ENCODE measurements at regions not wholly inside any gene's neighbourhood (a gene's known extent, or its start where the extent isn't known, plus 50 kb on each side); places are given as distances from the start of the nearest gene placed in this dataset.

DNA sequence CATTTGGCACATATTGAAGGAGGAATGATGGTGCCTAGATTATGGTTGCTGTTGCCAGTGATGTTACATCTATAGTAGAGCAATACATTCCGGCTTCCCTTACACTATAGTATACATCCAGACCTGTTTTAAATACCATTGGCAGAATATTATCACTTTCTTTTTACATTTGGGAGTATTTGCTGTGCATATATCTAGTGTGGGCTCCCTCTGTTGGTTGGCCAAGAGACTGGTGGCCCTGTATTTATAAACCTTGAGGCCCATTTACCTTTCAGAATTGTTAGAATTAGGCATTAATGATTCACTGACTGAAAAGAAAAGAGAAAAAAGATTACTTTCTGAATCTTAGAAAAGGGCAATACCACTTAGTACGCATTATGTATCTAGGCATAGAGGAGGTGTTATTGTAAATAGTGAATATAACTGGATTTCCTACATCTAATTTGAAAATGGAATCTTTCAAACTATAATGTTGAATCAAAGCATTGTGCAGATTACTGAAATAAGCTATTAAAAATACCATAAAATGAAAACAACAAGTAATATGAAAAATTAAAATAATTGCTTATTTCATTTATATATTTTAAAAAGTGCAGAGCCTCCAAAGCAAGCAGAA lies 628.8 kb upstream of the MAN1A1 start:
- Histone ChIP-seq H2BK20ac (ENCODE audit: low read length) (no peak overlapping the region), H3K56ac (replicated peaks; ENCODE audit: insufficient read length, low read depth, low read length) (no peak overlapping the region), H3K27ac (ENCODE audit: low read depth, low read length) (no peak overlapping the region), H3K18ac (ENCODE audit: extremely low read depth, low read length) (no peak overlapping the region), H3K4me3 (ENCODE audit: extremely low read depth in 1 of 4, insufficient read depth in 2 of 4, low read depth in 3 of 4, low read length in 4 of 4) (no peak overlapping the region), H3K79me1 (ENCODE audit: low read depth, low read length) (no peaks in the 10 kb centered on the region), H4K20me1 (replicated peaks in 1 of 2; ENCODE audit: control insufficient read depth in 1 of 2, insufficient read depth in 2 of 2, low read length in 2 of 2) (no peaks in the 10 kb centered on the region), H3K4ac (replicated peaks; ENCODE audit: insufficient read length, low read depth, low read length) (no peak overlapping the region), H3K4me2 (ENCODE audit: insufficient read depth in 1 of 2, low read depth in 2 of 2, low read length in 2 of 2) (no peak overlapping the region), H3K36me3 (ENCODE audit: control insufficient read depth in 2 of 4, insufficient read depth in 4 of 4, low read length in 3 of 4) (no peaks in the 10 kb centered on the region), H3K23ac (ENCODE audit: insufficient read length) (no peak overlapping the region), H3K4me1 (replicated peaks in 1 of 4; ENCODE audit: control insufficient read depth in 3 of 4, insufficient read depth in 4 of 4, low read length in 3 of 4) (no peaks in the 10 kb centered on the region), H2BK12ac (ENCODE audit: low read depth, low read length) (no peak overlapping the region), H3K14ac (ENCODE audit: insufficient read length) (no peak overlapping the region), H2BK120ac (replicated peaks; ENCODE audit: low read depth, low read length) (no peak overlapping the region), H4K5ac (ENCODE audit: insufficient read length, low read depth, low read length) (no peak overlapping the region), H2BK15ac (ENCODE audit: low read length) (no peak overlapping the region), H2AK5ac (ENCODE audit: low read depth, low read length) (no peak overlapping the region), H4K91ac (replicated peaks; ENCODE audit: insufficient read length, low read length) (no peak overlapping the region), H3K9ac (replicated peaks in 1 of 4; ENCODE audit: extremely low read depth in 1 of 4, low read depth in 3 of 4, low read length in 3 of 4) (no peak overlapping the region), H3K9me3 (ENCODE audit: insufficient read depth in 2 of 2, low read depth in 1 of 2, low read length in 1 of 2) (no peaks in the 10 kb centered on the region), H3K27me3 (replicated peaks in 1 of 4; ENCODE audit: control insufficient read depth in 3 of 4, extremely low read depth in 1 of 4, insufficient read depth in 3 of 4, low read length in 3 of 4) (no peaks in the 10 kb centered on the region), H3K23me2 (ENCODE audit: low read depth, low read length) (no peaks in the 10 kb centered on the region), H2AFZ (ENCODE audit: low read length) (no peak overlapping the region), H2BK5ac (ENCODE audit: low read depth, low read length) (no peak overlapping the region), H4K8ac (ENCODE audit: extremely low read depth, insufficient read depth, low read length) (no peak overlapping the region), H3K79me2 (ENCODE audit: control insufficient read depth in 1 of 2, insufficient read depth in 2 of 2, low read length in 2 of 2) (no peaks in the 10 kb centered on the region)
- POLR2A ChIA-PET (ENCODE audit: partially characterized antibody), result no interaction called here
- 88% methylated on average over 2 of the region's 2 CpGs; no CpG with 5 or more reads in 1 of the 2 experiments for WGBS, 2 experiments (ENCODE audit: extremely low coverage in 1 of 2, insufficient coverage in 1 of 2, insufficient read length in 1 of 2, insufficient replicate concordance in 2 of 2, low coverage in 1 of 2, low lambda C conversion rate in 2 of 2, missing lambda C conversion rate in 1 of 2)
- DNase-seq (ENCODE audit: low read depth in 1 of 2, low spot score in 2 of 2) (no peak), FAIRE-seq (no peak)
- CTCF ChIA-PET (ENCODE audit: partially characterized antibody), result interaction anchor here (0.6 to 3.7 kb wide), 37 partner anchors 9 to 938 kb away, joined by 3 to 42 read pairs (median 4); no protein-coding TSS in a partner anchor
- TF ChIP-seq RFX5 (IDR thresholded peaks at IDR 0.05; ENCODE audit: borderline replicate concordance, low read depth, low read length), result no peak
- no peak for TF ChIP-seq SRF (IDR thresholded peaks at IDR 0.05; ENCODE audit: low read depth, low read length)
- no peak for TF ChIP-seq HDAC2 (IDR thresholded peaks at IDR 0.05; ENCODE audit: borderline replicate concordance in 1 of 2, low read depth in 2 of 2, low read length in 2 of 2)
- no peak for TF ChIP-seq SIRT6 (IDR thresholded peaks at IDR 0.05; ENCODE audit: low read length)
- TF ChIP-seq SP2 (IDR thresholded peaks at IDR 0.05; ENCODE audit: low read length), result no peak
- no peak for TF ChIP-seq CEBPB (IDR thresholded peaks at IDR 0.05; ENCODE audit: low read depth, low read length)
- no peak for TF ChIP-seq POU5F1 (IDR thresholded peaks at IDR 0.05; ENCODE audit: low read depth, low read length)
- TF ChIP-seq BACH1 (IDR thresholded peaks at IDR 0.05; ENCODE audit: low read length), result no peak
- TF ChIP-seq SIN3A (conservative IDR thresholded peaks at IDR 0.05 in 1 of 2, IDR thresholded peaks at IDR 0.05 in 1 of 2; ENCODE audit: low read depth in 1 of 2, low read length in 2 of 2), result no peak
- peak; percentile 54 to 58 for TF ChIP-seq RAD21 (IDR thresholded peaks at IDR 0.05 in 1 of 2, conservative IDR thresholded peaks at IDR 0.05 in 1 of 2; ENCODE audit: low read depth in 2 of 2, low read length in 2 of 2)
- TF ChIP-seq TAF1 (IDR thresholded peaks at IDR 0.05; ENCODE audit: low read depth, low read length), result no peak
- no peak for TF ChIP-seq EZH2 (IDR thresholded peaks at IDR 0.05; ENCODE audit: low read depth, low read length, severe bottlenecking)
